ENCODE measurements at regions not wholly inside any gene's neighbourhood (a gene's known extent, or its start where the extent isn't known, plus 50 kb on each side); places are given as distances from the start of the nearest gene placed in this dataset.
"Not testable (repeated sequence)": the region's sequence is repeated elsewhere in the genome, so short reads cannot be mapped to it uniquely, and the experiment has no call there.

GRCh38 chr11:116373104-116373944 lies 399.5 kb downstream of the BUD13 start:
- TF ChIP-seq CTCF (IDR thresholded peaks at IDR 0.05), result no peak
- Histone ChIP-seq H3K4me3 (no peak overlapping the region), H3K9me3 (no peaks in the 10 kb centered on the region), H3K4me1 (ENCODE audit: low read depth) (no peaks in the 10 kb centered on the region), H3K36me3 (ENCODE audit: low read depth) (no peaks in the 10 kb centered on the region)
- no peak for ATAC-seq
- intact Hi-C loops (cut with DNase I, micrococcal nuclease), result no loop called here
- DNase-seq, result no peak

DNA sequence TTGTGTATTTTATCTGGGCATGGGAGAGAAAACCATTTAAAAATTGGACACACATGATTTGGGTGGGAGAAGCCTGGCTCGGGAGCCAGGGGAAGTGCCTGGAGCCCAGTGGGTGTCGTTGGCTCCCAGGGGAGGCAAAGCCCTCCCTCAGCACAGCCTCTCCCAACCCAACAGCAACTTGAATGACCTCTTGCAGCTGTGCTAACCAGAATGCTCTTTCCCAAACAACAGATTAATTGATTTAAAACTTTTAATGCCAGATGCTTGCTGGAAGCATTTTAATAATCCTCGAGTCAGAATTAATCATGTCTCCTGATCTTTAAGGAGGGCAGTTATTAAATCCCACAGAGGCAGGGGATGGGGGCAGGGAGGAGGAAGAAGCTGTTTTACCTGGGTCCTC lies 401.6 kb downstream of the BUD13 start:
- H3K36me3 ChIP-seq (ENCODE audit: low read depth), result no peaks in the 10 kb centered on the region
- no peak overlapping the region for H3K4me3 ChIP-seq
- intact Hi-C loops (cut with DNase I, micrococcal nuclease), result no loop called here
- ATAC-seq (no peak), DNase-seq (no peak)
- H3K4me1 ChIP-seq (ENCODE audit: low read depth), result no peaks in the 10 kb centered on the region
- TF ChIP-seq CTCF (IDR thresholded peaks at IDR 0.05), result no peak
- H3K9me3 ChIP-seq, result no peaks in the 10 kb centered on the region

GRCh38 chr11:116368784-116369183 lies 404.0 kb downstream of the BUD13 start:
- Histone ChIP-seq H3K9me3 (no peaks in the 10 kb centered on the region), H3K4me1 (ENCODE audit: low read depth) (no peaks in the 10 kb centered on the region), H3K4me3 (no peak overlapping the region), H3K36me3 (ENCODE audit: low read depth) (no peaks in the 10 kb centered on the region)
- intact Hi-C loops (cut with DNase I, micrococcal nuclease), result no loop called here
- TF ChIP-seq CTCF (IDR thresholded peaks at IDR 0.05), result no peak
- no peak for DNase-seq
- ATAC-seq, result no peak

DNA sequence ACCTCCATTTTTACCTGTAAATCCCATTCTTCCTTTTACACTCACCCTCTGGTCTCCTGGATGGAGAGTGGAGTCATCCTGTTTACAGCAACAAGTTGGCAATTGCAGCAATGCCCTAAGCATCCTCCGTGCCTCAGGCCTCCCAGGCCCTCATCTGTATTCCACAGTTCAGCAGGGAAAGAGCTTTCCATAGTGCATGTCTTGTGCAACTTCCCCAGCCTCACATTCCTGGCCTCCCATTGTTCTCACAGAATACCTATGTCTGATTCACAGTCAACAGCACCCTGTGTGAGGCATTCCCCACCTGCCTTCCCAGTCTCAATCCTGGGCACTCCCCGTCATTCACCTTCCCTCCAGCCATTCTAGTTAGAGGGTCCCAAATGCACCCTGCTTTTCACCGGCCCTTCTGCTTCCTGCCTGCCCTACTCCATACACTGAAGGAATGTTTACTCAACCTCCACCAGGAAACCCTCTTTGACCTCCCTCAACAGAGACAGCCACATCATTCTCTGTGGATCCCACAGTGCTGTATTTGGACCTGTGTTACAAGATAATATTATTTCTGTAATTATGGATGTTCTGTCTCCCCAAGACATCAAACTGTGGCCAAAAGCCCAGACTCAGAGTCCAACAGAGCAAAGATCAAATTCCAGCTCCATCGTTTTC lies 405.7 kb downstream of the BUD13 start:
- H3K9me3 ChIP-seq, result no peaks in the 10 kb centered on the region
- TF ChIP-seq CTCF (IDR thresholded peaks at IDR 0.05), result no peak
- ATAC-seq, result no peak
- H3K4me3 ChIP-seq, result no peak overlapping the region
- no peaks in the 10 kb centered on the region for H3K36me3 ChIP-seq (ENCODE audit: low read depth)
- no peak for DNase-seq
- H3K4me1 ChIP-seq (ENCODE audit: low read depth), result no peaks in the 10 kb centered on the region
- intact Hi-C loops (cut with DNase I, micrococcal nuclease), result no loop called here

DNA sequence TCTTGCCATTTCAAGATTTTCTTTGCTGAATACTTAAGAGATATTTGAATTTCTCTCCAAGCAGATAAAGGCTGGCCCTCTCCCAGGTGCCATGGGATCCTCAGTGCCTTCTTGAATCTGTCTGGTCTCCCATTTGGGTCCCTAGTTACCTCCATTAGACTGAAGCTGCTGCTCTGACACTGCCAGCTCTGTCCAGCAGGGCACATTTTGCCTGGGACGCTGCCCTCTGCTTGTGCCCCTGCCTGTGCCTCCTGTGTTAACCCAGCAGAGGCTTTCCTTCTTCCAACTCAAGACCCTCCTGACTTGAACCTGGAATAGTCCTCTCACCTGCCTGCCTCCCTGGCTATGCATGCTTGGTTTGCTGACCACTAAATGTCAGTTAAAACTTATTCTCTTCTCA lies 406.3 kb downstream of the BUD13 start:
- Histone ChIP-seq H3K4me1 (ENCODE audit: low read depth) (no peaks in the 10 kb centered on the region), H3K9me3 (no peaks in the 10 kb centered on the region), H3K4me3 (no peak overlapping the region), H3K36me3 (ENCODE audit: low read depth) (no peaks in the 10 kb centered on the region)
- TF ChIP-seq CTCF (IDR thresholded peaks at IDR 0.05), result no peak
- intact Hi-C loops (cut with DNase I, micrococcal nuclease), result no loop called here
- DNase-seq (no peak), ATAC-seq (no peak)

GRCh38 chr11:116364925-116365324 lies 407.9 kb downstream of the BUD13 start:
- ATAC-seq, result not testable (repeated sequence)

More at GRCh38 chr11:116364925-116365324, 407.9 kb downstream of the BUD13 start:
- DNase-seq; H3K4me1 ChIP-seq (ENCODE audit: low read depth); H3K9me3 ChIP-seq; H3K4me3 ChIP-seq; H3K36me3 ChIP-seq (ENCODE audit: low read depth); intact Hi-C loops (cut with DNase I, micrococcal nuclease): not testable (repeated sequence)
